SK-N-SH (cell line): ENCODE measurements at regions not wholly inside any gene's neighbourhood (a gene's known extent, or its start where the extent isn't known, plus 50 kb on each side); places are given as distances from the start of the nearest gene placed in this dataset.

ENCODE experiments used
- MEF2A ChIP-seq: IDR thresholded peaks from 2 replicates; pipeline ENCODE4 v1.4.0; 2012; ENCODE audit warnings: low read depth, borderline replicate concordance
- NFIC ChIP-seq: IDR thresholded peaks from 2 replicates; pipeline ENCODE4 v1.4.0; 2012; ENCODE audit warnings: borderline replicate concordance
- TF ChIP-seq, protein P1 (sequence below): fragments of 200-600 bp; sonication (generic); IDR thresholded peaks from 2 replicates; pipeline ENCODE4 v1.6.1; 2017; ENCODE audit warnings: antibody characterized with exemption, mild to moderate bottlenecking, moderate library complexity

DNA sequence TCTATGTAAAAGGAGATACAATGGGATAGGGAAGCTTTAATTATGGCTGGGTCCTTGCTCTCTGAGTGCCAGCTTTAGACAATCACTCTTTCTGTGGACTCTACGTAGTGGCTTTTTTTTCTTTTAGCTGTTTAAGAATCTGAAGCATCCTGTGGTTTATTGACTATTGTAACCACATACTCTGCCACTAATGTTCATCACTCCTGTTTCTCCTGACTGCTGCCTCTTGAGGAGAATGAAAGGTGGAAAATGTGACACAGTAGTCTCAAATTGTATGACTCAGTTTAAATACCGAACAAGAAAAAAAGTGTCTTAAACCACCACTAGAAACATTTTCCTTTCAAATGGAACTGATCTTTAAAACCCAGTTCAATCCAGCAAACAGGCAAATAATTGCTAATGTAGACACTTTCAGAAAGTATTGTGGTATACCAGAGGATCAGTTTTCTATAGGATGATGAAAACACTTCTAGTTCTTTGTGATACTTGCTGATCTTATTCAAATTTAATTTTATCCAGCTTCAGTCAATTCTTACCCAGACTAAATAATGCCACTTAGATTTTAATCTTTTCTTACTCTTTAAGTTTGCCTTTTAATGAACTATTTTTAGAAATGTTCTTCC lies 302.7 kb upstream of the PMFBP1 start:
- TF ChIP-seq MEF2A (no peak), NFIC (0 out of 2 replicates have a peak, but pooled peaks have one; percentile 15)
- TF ChIP-seq, protein P1, sequence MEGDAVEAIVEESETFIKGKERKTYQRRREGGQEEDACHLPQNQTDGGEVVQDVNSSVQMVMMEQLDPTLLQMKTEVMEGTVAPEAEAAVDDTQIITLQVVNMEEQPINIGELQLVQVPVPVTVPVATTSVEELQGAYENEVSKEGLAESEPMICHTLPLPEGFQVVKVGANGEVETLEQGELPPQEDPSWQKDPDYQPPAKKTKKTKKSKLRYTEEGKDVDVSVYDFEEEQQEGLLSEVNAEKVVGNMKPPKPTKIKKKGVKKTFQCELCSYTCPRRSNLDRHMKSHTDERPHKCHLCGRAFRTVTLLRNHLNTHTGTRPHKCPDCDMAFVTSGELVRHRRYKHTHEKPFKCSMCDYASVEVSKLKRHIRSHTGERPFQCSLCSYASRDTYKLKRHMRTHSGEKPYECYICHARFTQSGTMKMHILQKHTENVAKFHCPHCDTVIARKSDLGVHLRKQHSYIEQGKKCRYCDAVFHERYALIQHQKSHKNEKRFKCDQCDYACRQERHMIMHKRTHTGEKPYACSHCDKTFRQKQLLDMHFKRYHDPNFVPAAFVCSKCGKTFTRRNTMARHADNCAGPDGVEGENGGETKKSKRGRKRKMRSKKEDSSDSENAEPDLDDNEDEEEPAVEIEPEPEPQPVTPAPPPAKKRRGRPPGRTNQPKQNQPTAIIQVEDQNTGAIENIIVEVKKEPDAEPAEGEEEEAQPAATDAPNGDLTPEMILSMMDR = no peak
